GM06990 (cell line): ENCODE measurements at regions not wholly inside any gene's neighbourhood (a gene's known extent, or its start where the extent isn't known, plus 50 kb on each side); places are given as distances from the start of the nearest gene placed in this dataset.
"Not testable (repeated sequence)": the region's sequence is repeated elsewhere in the genome, so short reads cannot be mapped to it uniquely, and the experiment has no call there.

ENCODE experiments used
- DNase-seq: peaks from one replicate; pipeline ENCODE4 v3.0.0-alpha.2; 2011; ENCODE audit not compliant: insufficient read length; ENCODE audit errors: extremely low read depth
- H3K27me3 ChIP-seq: replicated peaks from 2 replicates; pipeline ENCODE4 v1.6.0; 2011; ENCODE audit warnings: low read length; ENCODE audit not compliant: control insufficient read depth, insufficient read depth
- H3K36me3 ChIP-seq: 2 replicates; pipeline ENCODE4 v1.5.1; 2011; ENCODE audit warnings: low read length; ENCODE audit not compliant: control insufficient read depth, insufficient read depth
- H3K4me3 ChIP-seq: replicated peaks from 2 replicates; pipeline ENCODE4 v1.5.1; 2011; ENCODE audit warnings: low read depth, mild to moderate bottlenecking, control low read depth, low read length
- TF ChIP-seq, protein P1 (sequence below): IDR thresholded peaks from 2 replicates; pipeline ENCODE4 v1.5.1; 2011; ENCODE audit warnings: low read length, control low read depth, mild to moderate bottlenecking, inconsistent platforms; ENCODE audit not compliant: insufficient read depth, poor library complexity, severe bottlenecking

DNA sequence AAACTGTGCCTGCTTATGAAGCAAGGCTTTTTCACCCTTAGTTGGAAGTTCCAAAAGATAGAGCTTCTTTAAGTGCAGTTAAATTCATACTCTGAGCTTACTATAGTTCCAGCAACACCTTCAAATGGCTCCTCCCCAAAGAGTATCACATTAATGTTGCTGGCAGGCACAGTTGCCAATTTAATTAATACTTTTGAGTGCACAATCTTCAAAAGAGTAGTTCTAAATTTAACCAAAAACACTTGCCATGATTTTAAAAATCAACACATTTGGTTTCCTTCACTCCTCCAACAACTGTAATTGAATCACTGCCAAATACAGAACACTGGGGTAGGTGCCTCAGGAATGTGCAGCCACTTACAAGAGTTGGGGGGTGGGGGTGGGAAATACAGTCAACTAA, 150.6 kb upstream of the UBE2E3 start:
- H3K27me3 ChIP-seq, result no peaks in the 10 kb centered on the region
- H3K36me3 ChIP-seq, result no peaks in the 10 kb centered on the region
- no peak overlapping the region for H3K4me3 ChIP-seq
- TF ChIP-seq, protein P1, sequence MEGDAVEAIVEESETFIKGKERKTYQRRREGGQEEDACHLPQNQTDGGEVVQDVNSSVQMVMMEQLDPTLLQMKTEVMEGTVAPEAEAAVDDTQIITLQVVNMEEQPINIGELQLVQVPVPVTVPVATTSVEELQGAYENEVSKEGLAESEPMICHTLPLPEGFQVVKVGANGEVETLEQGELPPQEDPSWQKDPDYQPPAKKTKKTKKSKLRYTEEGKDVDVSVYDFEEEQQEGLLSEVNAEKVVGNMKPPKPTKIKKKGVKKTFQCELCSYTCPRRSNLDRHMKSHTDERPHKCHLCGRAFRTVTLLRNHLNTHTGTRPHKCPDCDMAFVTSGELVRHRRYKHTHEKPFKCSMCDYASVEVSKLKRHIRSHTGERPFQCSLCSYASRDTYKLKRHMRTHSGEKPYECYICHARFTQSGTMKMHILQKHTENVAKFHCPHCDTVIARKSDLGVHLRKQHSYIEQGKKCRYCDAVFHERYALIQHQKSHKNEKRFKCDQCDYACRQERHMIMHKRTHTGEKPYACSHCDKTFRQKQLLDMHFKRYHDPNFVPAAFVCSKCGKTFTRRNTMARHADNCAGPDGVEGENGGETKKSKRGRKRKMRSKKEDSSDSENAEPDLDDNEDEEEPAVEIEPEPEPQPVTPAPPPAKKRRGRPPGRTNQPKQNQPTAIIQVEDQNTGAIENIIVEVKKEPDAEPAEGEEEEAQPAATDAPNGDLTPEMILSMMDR, result no peak
- DNase-seq, result no peak

DNA sequence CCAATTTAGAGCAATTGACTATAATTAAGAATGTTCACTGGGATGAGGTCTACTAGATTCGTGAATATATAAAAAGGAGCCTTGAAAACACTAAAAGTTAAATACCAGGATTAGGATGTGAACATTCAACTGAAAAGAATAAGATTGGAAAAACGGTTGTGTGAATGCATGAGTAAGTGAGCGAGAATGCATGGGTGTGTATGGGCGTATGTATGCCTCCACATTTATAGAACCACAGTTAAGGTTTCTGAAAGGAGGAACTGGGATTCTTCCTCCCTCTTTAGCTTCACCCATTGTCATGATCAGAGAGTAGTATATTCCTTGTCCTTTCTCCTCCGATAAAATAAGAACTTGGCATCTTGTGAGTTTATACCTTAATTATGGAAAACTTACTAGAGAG, 151.1 kb upstream of the UBE2E3 start:
- H3K36me3 ChIP-seq, result no peaks in the 10 kb centered on the region
- H3K27me3 ChIP-seq, result no peaks in the 10 kb centered on the region
- TF ChIP-seq, protein P1, result no peak
- DNase-seq, result no peak
- no peak overlapping the region for H3K4me3 ChIP-seq

DNA sequence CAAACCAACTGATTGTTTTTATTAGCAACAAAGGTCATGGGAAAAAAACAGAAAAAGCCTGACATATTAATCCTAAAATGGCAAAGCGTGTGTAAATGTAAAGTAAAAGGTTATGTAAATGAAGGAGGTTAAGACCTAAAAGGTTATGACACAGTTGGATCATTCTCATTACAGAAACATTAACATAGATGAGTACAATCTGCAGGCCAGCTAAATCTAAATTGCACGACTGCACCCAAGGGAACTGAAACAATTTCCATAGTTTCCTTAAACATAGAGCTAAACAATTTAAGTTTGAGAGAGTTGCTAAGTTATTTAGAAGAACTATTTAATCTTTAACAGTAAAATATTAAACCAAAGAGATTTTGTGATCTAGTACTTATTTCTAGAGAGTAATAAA, 151.6 kb upstream of the UBE2E3 start:
- TF ChIP-seq, protein P1, result no peak
- no peak for DNase-seq
- Histone ChIP-seq H3K27me3 (no peaks in the 10 kb centered on the region), H3K36me3 (no peaks in the 10 kb centered on the region), H3K4me3 (no peak overlapping the region)

DNA sequence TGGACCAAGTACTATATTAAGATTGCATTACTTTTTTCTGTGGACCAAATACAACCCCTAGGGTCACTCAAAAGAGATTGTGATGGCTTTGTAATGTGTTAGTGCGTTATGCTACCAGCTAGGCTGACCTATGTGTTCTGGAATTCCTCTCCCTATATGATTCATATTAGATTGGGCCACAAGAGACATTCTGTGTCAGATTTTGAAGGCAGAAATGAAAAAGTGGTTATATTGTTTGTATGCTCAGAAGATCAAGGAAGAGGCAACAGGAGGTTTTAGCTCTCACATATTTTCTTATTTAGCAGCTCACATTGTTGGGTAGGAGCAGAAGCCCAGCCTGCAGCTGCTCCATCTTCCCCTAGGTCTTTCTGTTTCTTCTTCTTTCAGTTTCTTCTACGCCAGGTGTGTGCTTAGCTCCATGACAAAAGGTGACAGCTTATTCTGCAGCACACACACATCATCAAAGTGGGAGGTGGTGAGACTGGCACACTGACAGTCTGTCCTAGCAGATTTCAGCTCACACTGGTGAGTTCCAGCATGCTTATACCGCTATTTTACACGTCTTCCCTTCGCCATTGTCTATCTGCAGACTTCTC, 156.8 kb upstream of the UBE2E3 start:
- H3K4me3 ChIP-seq, result no peak overlapping the region
- TF ChIP-seq, protein P1, result no peak
- H3K27me3 ChIP-seq, result no peaks in the 10 kb centered on the region
- no peak for DNase-seq
- H3K36me3 ChIP-seq, result no peaks in the 10 kb centered on the region

DNA sequence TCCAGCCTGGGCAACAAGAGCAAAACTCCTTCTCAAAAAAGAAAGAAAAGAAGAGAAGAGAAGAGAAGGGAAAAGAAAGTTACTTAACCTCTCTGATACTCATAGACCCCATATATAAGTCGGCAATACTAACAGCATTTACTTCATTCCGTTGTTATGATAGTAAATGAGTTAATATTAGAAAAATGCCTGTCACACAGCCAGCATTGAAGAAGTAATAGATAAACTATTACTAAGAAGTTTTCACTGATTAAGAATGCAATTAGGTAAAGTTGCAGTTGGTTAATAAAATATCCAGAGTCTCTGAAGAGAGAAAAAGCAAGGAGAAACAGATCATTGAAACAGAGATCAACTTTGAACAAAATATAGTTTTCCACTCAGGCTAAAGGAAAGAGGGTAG, 161.3 kb upstream of the UBE2E3 start:
- no peak for DNase-seq
- Histone ChIP-seq H3K27me3 (no peaks in the 10 kb centered on the region), H3K36me3 (no peaks in the 10 kb centered on the region), H3K4me3 (no peak overlapping the region)
- TF ChIP-seq, protein P1, result no peak

DNA sequence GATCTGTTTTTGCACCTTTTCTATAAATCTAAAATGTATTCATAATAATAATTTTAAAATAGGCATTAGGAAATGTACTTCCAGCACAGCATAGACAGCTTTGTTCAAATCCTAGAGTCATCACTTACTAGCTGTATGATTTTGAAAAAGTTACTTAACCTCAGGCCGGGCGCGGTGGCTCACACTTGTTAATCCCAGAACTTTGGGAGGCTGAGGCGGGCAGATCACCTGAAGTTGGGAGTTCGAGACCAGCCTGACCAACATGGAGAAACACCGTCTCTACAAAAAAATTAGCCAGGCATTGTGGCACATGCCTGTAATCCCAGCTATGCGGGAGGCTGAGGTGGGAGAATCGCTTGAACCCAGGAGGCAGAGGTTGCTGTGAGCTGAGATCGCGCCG, 161.7 kb upstream of the UBE2E3 start:
- H3K27me3 ChIP-seq, DNase-seq, H3K4me3 ChIP-seq, H3K36me3 ChIP-seq: not testable (repeated sequence)
